ENCODE measurements at regions not wholly inside any gene's neighbourhood (a gene's known extent, or its start where the extent isn't known, plus 50 kb on each side); places are given as distances from the start of the nearest gene placed in this dataset.

DNA sequence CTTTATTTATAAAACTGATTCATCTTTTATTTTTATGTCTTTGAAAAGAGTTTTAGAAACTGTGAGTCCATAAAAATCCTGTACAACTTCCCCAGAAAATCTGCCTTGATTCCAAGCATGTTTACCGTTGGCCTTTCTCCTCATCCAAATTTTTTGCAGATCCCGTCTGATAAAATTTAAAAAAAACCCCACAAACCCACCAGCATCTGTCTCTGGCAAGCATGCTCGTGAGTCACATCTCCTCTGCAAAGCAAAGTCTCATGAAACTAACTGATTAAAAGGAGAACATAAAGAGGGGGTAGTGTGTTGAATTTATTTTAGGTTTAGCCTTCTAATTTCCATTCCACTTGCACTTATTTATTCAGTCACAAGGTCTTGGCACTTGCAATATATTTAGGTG, 109.4 kb downstream of the MAT2B start (continued):
- TF ChIP-seq, protein P1, sequence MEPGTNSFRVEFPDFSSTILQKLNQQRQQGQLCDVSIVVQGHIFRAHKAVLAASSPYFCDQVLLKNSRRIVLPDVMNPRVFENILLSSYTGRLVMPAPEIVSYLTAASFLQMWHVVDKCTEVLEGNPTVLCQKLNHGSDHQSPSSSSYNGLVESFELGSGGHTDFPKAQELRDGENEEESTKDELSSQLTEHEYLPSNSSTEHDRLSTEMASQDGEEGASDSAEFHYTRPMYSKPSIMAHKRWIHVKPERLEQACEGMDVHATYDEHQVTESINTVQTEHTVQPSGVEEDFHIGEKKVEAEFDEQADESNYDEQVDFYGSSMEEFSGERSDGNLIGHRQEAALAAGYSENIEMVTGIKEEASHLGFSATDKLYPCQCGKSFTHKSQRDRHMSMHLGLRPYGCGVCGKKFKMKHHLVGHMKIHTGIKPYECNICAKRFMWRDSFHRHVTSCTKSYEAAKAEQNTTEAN (CRISPR knock-in tag; IDR thresholded peaks at IDR 0.05) = no peak

GRCh38 chr5:163619273-163619934, 114.0 kb downstream of the MAT2B start:
- Mint-ChIP-seq H3K4me1 (no peaks in the 10 kb centered on the region), H3K4me3 (no peak overlapping the region), H3K36me3 (no peaks in the 10 kb centered on the region), H3K27ac (no peak overlapping the region), H3K9me3 (no peaks in the 10 kb centered on the region), H3K27me3 (ENCODE audit: low read depth) (no peaks in the 10 kb centered on the region)
- ATAC-seq (no peak), DNase-seq (ENCODE audit: low spot score) (no peak)
- ChIA-PET CTCF (no interaction called here), POLR2A (no interaction called here)
- TF ChIP-seq CREB1 (CRISPR knock-in tag; IDR thresholded peaks at IDR 0.05) (no peak), MLX (CRISPR knock-in tag; IDR thresholded peaks at IDR 0.05) (no peak), SOX15 (CRISPR knock-in tag; IDR thresholded peaks at IDR 0.05) (no peak), ZNF138 (CRISPR knock-in tag; conservative IDR thresholded peaks at IDR 0.05) (no peak), CREM (CRISPR knock-in tag; IDR thresholded peaks at IDR 0.05) (no peak), STAT6 (CRISPR knock-in tag; conservative IDR thresholded peaks at IDR 0.05; ENCODE audit: low read depth) (no peak), RORB (CRISPR knock-in tag; IDR thresholded peaks at IDR 0.05) (no peak), NFE2L1 (CRISPR knock-in tag; IDR thresholded peaks at IDR 0.05) (no peak), ARID4B (CRISPR knock-in tag; IDR thresholded peaks at IDR 0.05; ENCODE audit: borderline replicate concordance) (no peak)
- TF ChIP-seq, protein P2, sequence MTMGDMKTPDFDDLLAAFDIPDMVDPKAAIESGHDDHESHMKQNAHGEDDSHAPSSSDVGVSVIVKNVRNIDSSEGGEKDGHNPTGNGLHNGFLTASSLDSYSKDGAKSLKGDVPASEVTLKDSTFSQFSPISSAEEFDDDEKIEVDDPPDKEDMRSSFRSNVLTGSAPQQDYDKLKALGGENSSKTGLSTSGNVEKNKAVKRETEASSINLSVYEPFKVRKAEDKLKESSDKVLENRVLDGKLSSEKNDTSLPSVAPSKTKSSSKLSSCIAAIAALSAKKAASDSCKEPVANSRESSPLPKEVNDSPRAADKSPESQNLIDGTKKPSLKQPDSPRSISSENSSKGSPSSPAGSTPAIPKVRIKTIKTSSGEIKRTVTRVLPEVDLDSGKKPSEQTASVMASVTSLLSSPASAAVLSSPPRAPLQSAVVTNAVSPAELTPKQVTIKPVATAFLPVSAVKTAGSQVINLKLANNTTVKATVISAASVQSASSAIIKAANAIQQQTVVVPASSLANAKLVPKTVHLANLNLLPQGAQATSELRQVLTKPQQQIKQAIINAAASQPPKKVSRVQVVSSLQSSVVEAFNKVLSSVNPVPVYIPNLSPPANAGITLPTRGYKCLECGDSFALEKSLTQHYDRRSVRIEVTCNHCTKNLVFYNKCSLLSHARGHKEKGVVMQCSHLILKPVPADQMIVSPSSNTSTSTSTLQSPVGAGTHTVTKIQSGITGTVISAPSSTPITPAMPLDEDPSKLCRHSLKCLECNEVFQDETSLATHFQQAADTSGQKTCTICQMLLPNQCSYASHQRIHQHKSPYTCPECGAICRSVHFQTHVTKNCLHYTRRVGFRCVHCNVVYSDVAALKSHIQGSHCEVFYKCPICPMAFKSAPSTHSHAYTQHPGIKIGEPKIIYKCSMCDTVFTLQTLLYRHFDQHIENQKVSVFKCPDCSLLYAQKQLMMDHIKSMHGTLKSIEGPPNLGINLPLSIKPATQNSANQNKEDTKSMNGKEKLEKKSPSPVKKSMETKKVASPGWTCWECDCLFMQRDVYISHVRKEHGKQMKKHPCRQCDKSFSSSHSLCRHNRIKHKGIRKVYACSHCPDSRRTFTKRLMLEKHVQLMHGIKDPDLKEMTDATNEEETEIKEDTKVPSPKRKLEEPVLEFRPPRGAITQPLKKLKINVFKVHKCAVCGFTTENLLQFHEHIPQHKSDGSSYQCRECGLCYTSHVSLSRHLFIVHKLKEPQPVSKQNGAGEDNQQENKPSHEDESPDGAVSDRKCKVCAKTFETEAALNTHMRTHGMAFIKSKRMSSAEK (CRISPR knock-in tag; IDR thresholded peaks at IDR 0.05; ENCODE audit: borderline replicate concordance) = no peak
